Stimulated activated CD4-positive, alpha-beta T cell treated with anti-CD3 and anti-CD28 coated beads, TNF-alpha, amount 100 ng/mL, for 48 hours (primary cell): ENCODE measurements at regions not wholly inside any gene's neighbourhood (a gene's known extent, or its start where the extent isn't known, plus 50 kb on each side); places are given as distances from the start of the nearest gene placed in this dataset.
"Not testable (repeated sequence)": the region's sequence is repeated elsewhere in the genome, so short reads cannot be mapped to it uniquely, and the experiment has no call there.

Experiments
- DNase-seq, 3 donors: peaks; one replicate each; pipeline ENCODE4 v3.0.0-alpha.2; 2020; ENCODE audit warnings: low read depth in 3 of 3

DNA sequence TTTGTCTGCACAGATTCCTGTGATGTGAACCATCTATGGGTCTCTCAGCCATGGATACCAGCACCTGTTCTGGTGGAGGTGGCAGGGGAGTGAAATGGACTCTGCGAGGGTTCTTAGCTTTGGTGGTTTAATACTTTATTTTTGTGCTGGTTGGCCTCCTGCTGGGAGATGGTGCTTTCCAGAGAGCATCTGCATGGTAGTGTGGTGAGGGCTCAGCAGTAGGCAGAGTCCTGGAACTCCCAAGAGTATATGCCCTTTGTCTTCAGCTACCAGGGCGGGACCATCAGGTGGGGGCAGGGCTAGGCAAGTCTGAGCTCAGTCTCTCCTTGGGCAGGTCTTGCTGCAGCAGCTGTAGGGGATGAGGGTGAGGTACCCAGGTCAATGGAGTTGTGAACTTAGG is 97.5 kb upstream of the TRIM2 start:
- DNase-seq: not testable (repeated sequence)

DNA sequence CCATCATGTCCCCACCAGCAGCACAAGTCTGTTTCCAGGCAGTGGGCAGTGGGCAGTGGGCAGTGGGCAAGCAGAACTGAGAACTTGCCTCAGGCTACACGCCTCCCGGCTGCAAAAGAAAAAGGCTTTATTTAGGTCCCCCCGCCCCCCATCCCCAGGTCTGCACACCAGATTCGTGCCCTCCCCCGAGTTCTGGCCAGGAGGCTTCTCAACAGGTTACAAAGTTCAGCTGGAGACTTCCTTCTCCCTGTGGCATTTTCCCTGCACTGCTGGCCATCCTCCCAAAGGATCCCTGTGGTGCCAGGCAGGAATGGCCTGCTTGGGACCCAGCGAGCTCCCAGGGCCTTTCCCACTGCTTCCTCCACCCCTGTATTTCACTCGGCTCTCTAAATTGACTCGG is 97.0 kb upstream of the TRIM2 start:
- no peak for DNase-seq

DNA sequence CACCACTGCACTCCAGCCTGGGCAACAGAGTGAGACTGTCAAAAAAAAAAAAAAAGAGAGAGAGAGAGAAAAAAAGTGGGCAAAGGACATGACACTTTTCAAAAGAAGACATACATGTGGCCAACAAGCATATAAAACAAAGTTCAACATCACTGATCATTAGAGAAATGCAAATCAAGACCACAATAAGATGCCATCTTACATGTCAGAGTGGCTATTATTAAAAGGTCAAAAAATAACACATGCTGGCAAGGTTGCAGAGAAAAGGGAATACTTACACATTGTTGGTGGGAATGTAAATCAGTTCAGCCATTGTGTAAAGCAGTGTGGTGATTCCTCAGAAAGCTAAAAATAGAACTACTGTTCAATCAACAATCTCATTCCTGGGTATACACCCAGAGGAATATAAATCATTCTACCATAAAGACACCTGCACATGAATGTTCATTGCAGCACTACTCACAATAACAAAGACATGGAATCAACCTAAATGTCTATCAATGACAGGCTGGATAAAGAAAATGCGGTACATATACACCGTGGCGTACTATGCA is 94.9 kb upstream of the TRIM2 start:
- DNase-seq: no peak

DNA sequence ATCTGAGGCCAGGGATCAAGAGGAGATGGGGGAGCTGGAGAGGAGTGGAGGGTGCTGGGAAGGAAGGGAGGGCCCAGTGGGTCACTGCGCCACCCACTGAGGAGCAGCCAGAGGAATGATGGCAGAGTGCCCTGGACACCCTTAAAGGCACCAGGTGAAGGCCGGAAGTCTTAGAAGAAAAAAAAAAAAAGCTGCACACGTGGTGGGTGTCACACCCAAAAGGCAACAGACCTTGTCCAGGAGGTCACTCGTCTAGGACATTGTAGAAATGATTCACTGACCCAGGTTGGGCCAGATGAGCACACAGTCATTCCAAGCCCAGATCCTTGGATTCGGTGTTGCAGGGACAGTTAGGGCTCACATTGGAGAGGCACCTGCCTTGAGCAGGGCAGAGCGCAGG is 93.5 kb upstream of the TRIM2 start:
- DNase-seq: no peak

DNA sequence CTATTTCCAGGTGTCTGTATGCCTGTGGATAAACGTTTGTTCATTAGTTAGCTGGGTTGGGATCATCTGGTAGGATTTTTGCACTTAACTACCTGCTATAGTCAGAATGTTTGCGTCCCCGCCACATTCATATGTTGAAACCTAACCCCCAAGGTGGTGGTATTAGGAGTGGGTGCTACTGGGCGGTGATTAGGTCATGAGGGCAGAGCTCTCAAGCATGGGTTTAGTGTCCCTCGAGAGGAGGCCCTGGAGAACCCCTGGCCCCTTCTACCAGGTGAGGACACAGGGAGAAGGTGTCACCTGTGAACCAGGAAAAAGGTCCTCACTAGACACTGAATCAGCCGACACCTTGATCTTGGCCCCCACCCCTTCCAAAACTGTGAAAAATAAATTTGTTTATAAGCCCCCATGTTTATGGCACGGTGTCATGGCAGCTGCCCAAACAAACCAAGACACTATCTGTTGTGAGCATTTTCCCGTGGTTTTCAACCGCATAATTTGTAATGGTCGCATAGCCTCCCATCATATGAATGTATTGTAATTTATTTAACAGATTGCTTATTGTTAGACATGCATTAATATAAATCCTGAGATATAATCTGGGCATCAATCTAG is 92.7 kb upstream of the TRIM2 start:
- DNase-seq: no peak

DNA sequence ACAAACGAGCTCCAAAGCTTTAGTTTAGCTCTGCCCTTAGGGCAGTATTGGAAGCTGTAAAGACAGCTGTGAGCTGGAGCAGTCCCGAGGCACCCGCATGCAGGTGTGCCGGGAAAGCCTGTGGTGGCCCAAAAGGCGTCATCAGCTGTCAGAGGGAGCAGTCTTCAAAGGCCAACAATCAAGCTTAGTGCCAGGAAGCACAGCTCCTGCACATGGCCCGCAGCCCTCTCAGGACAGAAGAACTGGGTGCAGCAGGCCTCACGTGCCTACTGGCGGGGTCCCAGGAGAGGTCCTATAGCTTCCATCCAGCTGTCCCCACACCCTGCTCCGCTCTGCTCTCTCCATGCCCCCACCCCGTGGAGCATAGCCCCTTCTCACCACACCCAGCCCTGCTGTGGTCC is 92.2 kb upstream of the TRIM2 start:
- no peak for DNase-seq

DNA sequence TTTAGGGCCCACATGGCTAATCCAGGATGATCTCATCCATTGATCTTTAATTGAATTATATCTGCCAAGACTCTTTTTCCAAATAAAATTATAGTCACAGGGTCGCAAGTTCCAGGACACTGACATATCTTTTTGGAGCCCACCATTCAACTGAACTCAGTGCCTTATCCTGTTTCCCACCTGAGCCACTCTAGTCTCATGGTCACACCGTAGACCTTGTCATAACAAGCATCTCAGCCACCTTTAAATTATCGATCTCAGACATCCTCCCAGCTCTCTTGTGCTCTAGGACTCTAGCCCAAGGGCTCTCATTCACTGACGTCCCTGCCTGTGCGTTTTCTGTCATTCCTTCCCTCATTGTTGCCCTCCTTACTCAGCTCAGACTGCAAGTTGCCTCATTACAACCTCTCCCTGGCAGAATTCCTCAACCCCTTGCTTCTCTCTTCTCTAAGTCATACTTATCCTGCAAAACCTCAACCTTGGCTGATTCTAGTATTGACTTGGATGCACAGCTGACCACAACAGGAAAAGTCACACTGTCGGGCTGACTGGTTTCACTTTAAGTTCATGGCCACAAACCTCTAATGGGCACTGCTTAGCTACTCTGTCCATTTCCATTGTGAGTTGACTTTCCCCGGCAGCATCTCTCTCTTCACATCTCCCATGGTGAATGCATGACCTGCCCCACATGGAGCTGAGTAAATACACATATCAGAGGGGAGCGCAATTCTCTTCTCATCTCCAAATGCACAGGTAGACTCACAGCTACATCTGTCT is 91.0 kb upstream of the TRIM2 start:
- no peak for DNase-seq

DNA sequence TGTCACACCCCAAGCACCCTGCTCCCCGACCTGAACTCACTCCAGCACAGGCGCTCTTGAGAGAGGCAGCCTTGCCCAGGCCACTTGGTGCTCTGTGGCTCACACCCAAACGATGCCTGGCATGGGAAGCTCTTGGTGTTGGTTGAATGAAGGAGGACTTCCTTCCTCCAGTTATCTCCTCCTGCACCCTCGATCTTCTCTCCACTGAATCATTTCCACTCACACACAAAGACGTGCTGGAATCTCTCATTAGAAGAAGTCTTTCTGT is 90.5 kb upstream of the TRIM2 start:
- no peak for DNase-seq

DNA sequence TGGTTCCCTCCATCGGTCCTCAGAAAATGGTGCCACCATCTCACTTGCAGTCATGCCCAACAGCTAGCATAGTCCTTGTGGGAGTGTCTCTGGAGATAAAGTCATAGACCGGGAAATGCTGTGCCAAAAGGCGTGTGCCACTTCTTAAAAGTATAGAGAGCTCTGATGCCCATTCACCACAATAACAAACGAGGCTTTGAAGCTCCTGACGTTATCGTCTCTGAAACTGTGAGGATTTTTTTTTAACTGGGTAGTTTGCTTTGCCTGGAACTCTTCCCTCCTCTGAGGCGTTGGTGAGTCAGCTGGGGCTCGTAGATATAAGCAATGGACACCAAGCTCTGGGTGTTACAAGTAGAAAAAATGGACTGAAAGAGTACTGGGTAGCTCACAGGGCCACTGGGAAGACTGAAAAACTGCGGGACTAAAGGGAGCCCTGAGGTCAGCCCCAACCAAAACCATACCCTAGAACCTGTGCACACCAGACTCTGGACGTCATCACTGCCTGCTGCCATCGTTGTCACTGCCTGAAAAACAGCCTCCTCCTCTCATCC is 89.4 kb upstream of the TRIM2 start:
- peak in 2 of 3 donors; percentile 45 to 46 for DNase-seq

DNA sequence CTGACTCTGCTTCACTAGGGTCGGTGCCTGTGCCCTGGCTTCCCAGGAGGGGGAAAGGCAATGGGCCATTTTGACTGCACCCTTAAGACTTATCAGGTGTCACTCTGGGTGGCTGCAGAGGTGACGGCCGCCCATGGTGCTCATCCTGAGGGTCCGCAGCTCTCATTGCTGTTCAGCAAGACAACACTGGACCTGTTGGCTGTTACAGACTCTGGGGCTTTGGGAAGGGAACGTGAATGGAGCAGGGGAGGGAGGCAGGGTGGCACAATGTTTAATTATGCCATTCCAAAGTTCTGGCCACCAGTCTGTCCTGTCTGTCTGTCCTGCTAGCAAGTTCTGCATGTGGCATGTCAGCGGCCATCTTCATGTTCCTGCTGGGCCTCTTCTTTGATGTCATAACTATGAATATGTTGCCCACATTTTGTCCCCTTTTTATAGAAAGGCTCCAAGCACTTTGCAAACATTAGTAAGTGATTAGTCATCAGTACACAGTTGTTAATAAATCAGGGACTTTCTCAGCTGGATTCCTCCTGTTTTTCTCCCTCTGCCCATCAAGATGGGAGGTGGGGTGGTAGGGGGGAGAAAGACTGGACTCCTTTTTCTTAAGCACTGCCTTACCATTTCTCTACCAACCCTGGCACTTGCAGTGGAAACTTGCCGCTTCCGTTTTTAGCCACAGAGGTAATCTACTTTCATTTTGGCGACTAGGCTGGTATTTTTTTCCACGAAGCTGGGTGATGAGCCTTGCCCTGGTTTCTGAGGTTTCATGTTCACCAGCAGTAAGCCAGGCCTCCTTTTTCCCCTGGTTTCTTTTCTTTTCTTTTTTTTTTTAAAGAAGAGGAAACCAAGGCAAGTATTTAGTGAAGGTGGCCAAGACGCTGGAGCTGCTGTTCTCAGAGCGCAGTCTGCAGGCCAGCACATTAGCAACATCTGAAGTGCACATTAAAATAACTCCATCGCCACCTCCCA is 88.6 kb upstream of the TRIM2 start:
- DNase-seq: peak; percentile 56 to 73 (median 61)

DNA sequence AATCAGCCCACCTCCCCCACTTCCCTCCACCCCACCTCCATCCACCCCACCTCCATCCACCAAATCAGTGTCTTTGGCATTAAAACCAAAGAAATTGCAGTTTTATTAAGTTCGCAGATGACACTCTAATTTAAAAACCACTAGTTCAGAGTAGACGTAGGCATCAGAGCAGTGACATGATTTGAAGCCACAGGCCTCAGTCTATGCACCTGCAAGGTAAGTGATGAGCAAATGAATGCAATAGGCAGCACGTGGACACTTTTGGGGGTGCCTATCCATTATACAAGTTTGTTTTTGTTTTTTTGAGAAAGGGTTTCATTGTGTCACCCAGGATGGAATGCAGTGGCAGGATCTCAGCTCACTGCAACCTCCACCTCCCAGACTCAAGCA is 88.0 kb upstream of the TRIM2 start:
- DNase-seq: no peak

DNA sequence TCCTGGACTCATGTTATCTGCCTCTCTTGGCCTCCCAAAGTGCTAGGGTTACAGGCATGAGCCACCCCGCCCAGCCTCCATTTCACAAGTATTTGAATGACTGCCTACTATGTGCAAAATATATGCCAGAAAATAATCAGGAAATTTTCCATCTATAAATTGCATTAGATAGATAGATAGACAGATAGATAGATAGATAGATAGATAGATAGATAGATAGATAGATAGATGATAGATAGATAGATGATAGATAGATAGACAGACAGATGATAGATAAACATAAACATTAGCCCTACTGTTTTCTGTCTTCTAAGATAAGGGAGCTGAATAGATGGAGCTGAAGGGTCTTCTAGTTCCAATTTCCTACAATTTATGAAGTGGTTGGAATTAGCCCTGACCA is 87.4 kb upstream of the TRIM2 start:
- no peak for DNase-seq

DNA sequence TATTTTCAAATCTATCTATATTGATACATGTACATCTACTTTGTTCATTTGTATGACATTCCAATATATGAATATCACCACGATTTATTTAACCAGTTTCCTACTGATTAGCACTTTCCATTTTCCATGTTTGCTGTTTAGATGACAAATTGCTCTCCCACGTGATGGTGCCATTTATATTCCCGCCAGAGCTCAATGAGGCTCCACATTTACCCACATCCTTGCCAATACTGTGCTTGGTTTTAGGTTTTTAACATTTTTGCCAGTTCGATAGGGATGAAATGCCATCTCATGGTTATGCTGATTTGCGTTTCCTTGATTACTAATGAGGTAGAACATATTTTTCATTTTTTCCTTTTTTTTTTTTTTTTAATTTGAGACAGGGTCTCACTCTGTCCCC is 86.7 kb upstream of the TRIM2 start:
- DNase-seq: no peak

DNA sequence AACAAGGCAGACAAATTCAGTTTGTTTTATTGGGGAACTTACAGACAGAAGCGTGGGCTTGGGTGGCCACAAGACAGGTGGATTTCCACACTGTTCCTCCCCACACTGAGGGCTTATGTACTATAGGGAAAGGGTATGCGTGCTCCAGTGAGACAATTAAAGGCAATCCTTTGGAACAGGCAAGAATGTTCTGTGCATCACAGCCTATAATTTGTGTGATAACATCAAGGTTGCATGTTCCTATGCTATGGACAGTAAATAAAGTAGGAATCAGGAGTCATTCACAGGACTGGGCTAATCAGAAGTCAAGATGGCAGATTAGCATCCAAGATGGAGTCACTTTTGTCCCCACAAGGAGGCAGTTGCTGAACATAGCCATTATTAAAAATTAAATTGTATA is 84.6 kb upstream of the TRIM2 start:
- no peak for DNase-seq

DNA sequence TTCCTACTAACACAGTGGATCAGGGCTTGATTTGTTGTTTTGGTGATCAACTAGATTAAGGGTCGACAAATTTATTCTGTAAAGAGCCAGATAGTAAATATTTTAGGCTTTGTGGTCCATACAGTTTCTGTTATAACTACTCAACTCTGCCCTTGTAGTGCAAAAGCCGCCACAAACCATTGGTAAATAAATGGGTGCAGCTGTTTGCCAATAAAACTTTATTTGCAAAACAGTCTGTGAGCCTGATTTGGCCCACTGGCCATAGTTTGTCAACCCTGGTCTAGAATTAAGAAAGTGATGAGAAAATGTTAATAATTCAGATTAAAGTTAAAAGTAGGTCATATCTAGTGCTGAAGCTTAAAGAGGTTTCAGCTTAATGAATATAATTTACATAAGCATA is 84.0 kb upstream of the TRIM2 start:
- DNase-seq: no peak

DNA sequence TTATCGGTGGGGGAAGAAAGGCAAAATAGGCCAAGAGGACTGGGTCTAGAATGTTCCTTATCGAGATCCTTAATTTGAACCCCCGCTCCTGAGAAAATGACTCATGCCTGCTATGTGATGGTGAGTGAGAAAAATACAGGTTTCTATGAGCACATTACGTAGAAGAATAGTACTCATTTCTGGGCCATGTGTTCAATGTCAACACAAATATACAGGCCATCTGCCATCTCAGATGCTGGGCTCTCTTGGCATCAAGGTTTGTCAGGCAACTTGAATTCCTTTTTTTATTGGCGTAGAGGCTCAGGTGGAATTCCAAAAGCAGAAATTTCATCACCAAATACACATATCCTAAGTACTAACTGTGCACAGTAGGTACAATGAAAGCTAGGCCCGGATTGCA is 81.4 kb upstream of the TRIM2 start:
- no peak for DNase-seq

DNA sequence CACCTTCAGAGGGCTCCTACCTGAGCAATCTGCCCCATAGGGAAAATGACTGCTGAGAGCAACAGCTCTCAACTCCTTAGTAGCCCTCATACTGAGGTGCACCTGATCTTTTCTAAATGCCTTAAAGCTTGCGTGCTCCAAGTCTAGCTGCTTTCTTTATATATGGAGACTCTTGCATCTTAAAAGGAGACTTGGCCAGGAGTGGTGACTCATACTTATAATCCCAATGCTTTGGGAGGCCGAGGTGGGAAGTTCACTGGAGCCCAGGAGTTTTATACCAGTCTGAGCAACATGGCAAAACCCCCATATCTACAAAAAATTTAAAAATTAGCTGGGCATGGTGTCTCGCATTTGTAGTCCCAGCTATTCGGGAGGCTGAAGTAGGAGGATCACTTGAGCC is 78.1 kb upstream of the TRIM2 start:
- no peak for DNase-seq

DNA sequence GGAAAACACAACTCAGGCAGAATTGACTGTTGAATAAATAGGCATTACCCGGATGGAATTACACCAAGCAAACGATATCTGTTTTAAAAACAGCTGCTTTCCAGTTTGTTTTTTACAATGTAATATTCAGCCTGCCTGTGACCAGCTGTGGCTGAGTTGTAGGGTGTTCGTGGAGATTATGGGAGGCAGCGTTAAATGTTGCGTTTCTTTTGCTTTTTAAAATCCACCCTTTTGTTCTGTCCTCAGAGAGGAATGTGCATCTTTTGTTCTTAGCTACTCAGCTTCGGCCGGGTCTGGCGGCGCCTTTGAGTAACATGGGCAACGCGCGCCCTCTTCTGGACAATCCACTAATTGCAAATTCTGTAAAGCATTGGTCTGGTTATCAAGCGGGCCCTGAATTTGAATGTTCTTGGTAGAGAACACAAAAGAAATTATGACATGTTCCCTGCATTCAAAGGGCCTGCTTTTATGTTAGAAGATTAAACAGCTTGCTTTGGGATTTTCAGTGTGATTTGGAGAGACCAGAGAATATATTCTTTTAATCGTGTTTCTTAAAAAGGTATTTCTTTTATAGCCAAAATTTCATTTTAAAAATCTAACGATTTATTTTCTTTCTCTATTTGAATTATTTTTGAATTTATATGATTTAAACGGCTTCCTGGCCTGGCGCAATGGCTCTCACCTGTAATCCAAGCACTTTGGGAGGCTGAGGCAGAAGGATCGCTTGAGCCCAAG is 76.3 kb upstream of the TRIM2 start:
- peak; percentile 57 to 83 (median 73) for DNase-seq

DNA sequence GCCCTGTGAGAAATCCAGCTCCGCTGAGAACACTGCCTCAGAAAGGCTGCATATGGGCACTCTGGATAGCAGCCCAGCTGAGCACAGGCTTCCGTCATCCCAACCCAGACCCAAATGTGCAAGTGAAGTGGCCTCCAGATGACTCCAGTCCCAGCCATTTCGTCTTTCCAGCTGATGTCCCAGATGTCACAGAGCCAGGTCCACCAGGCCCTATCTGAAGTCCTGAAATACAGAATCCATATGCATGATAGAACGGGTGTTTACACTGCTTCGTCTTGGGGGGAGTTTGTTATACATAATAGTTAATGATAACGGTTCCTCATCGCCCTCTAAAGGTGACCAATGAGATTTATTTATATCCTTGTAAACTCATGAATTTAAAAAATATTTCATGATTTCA is 72.6 kb upstream of the TRIM2 start:
- DNase-seq: no peak

DNA sequence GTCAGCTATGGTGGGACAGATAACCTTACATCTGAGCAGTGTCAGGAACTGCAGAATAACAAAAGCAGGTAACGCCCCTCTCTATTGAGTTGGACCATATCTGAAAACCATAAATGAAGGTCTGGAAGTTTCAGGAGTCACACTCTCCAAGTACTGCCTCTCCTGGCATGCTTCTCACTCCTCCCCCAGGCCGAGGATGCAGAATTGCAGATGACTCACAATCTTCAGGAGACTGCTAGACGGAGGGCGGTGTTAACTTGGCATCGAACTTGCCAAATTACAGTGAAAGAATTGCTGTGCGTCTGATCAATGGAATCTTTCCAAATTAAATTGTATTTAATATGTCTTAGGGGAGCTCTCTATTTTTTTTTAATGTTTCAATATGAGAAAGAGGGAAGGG is 67.1 kb upstream of the TRIM2 start:
- DNase-seq: no peak
